ENCODE measurements at regions not wholly inside any gene's neighbourhood (a gene's known extent, or its start where the extent isn't known, plus 50 kb on each side); places are given as distances from the start of the nearest gene placed in this dataset.

- no peak overlapping the region for H3K9ac ChIP-seq (ENCODE audit: low read length)
- no peaks in the 10 kb centered on the region for H3K36me3 ChIP-seq (ENCODE audit: insufficient read depth, low read length)
- H3K9me3 ChIP-seq (ENCODE audit: low read length) = no peaks in the 10 kb centered on the region
- no peak overlapping the region for H3K4me3 ChIP-seq (ENCODE audit: low read depth in 1 of 2, low read length in 2 of 2)
- no peak overlapping the region for H3K27ac ChIP-seq (ENCODE audit: low read depth, low read length)
- H3K27me3 ChIP-seq (ENCODE audit: control insufficient read depth in 1 of 2, insufficient read depth in 2 of 2, low read length in 2 of 2) = no peaks in the 10 kb centered on the region
- H3K4me1 ChIP-seq (ENCODE audit: insufficient read depth, low read length) = no peaks in the 10 kb centered on the region
Observed at GRCh38 chr15:69624816-69625215, 172.2 kb downstream of the RPLP1 start.

DNA sequence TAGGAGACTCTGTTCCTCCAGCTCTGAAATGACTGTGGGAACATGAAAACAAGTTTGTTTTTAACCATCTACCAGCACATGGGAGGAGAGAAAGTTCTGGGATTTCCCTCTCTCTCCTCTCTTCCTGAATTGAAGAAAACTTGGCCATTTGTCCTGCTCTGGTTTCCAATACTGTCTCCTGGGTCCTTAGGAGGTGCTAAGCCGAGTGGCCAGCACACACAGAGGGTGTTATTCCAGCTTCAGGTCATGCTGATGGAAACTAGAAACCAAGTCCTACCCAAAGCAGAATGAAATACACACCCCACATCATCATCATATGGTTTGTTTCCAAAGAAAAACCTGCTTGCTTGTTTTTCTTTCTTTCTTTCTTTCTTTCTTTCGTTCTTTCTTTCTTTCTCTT lies 172.7 kb downstream of the RPLP1 start:
- Histone ChIP-seq H3K9ac (ENCODE audit: low read length) (no peak overlapping the region), H3K4me3 (ENCODE audit: low read depth in 1 of 2, low read length in 2 of 2) (no peak overlapping the region), H3K27me3 (ENCODE audit: control insufficient read depth in 1 of 2, insufficient read depth in 2 of 2, low read length in 2 of 2) (no peaks in the 10 kb centered on the region), H3K36me3 (ENCODE audit: insufficient read depth, low read length) (no peaks in the 10 kb centered on the region), H3K27ac (ENCODE audit: low read depth, low read length) (no peak overlapping the region), H3K4me1 (ENCODE audit: insufficient read depth, low read length) (no peaks in the 10 kb centered on the region), H3K9me3 (ENCODE audit: low read length) (no peaks in the 10 kb centered on the region)

- Histone ChIP-seq H3K4me1 (ENCODE audit: insufficient read depth, low read length) (no peaks in the 10 kb centered on the region), H3K4me3 (ENCODE audit: low read depth in 1 of 2, low read length in 2 of 2) (no peak overlapping the region), H3K9ac (ENCODE audit: low read length) (no peak overlapping the region), H3K36me3 (ENCODE audit: insufficient read depth, low read length) (no peaks in the 10 kb centered on the region), H3K27me3 (ENCODE audit: control insufficient read depth in 1 of 2, insufficient read depth in 2 of 2, low read length in 2 of 2) (no peaks in the 10 kb centered on the region), H3K9me3 (ENCODE audit: low read length) (no peaks in the 10 kb centered on the region), H3K27ac (ENCODE audit: low read depth, low read length) (no peak overlapping the region)
Observed at GRCh38 chr15:69626095-69627066, 173.8 kb downstream of the RPLP1 start.

- no peaks in the 10 kb centered on the region for H3K27me3 ChIP-seq (ENCODE audit: control insufficient read depth in 1 of 2, insufficient read depth in 2 of 2, low read length in 2 of 2)
- H3K9ac ChIP-seq (ENCODE audit: low read length) = no peak overlapping the region
- no peak overlapping the region for H3K4me3 ChIP-seq (ENCODE audit: low read depth in 1 of 2, low read length in 2 of 2)
- H3K4me1 ChIP-seq (ENCODE audit: insufficient read depth, low read length) = no peaks in the 10 kb centered on the region
- no peaks in the 10 kb centered on the region for H3K36me3 ChIP-seq (ENCODE audit: insufficient read depth, low read length)
- H3K9me3 ChIP-seq (ENCODE audit: low read length) = no peaks in the 10 kb centered on the region
- no peak overlapping the region for H3K27ac ChIP-seq (ENCODE audit: low read depth, low read length)
Observed at GRCh38 chr15:69627548-69628158, 175.0 kb downstream of the RPLP1 start.

GRCh38 chr15:69628256-69629093 lies 175.9 kb downstream of the RPLP1 start:
- no peak overlapping the region for H3K9ac ChIP-seq (ENCODE audit: low read length)
- no peaks in the 10 kb centered on the region for H3K9me3 ChIP-seq (ENCODE audit: low read length)
- no peak overlapping the region for H3K4me3 ChIP-seq (ENCODE audit: low read depth in 1 of 2, low read length in 2 of 2)
- H3K27me3 ChIP-seq (ENCODE audit: control insufficient read depth in 1 of 2, insufficient read depth in 2 of 2, low read length in 2 of 2) = no peaks in the 10 kb centered on the region
- H3K36me3 ChIP-seq (ENCODE audit: insufficient read depth, low read length) = no peaks in the 10 kb centered on the region
- H3K4me1 ChIP-seq (ENCODE audit: insufficient read depth, low read length) = no peaks in the 10 kb centered on the region
- H3K27ac ChIP-seq (ENCODE audit: low read depth, low read length) = no peak overlapping the region

- Histone ChIP-seq H3K4me3 (ENCODE audit: low read depth in 1 of 2, low read length in 2 of 2) (no peak overlapping the region), H3K27ac (ENCODE audit: low read depth, low read length) (no peak overlapping the region), H3K9ac (ENCODE audit: low read length) (no peak overlapping the region), H3K36me3 (ENCODE audit: insufficient read depth, low read length) (no peaks in the 10 kb centered on the region), H3K4me1 (ENCODE audit: insufficient read depth, low read length) (no peaks in the 10 kb centered on the region), H3K27me3 (ENCODE audit: control insufficient read depth in 1 of 2, insufficient read depth in 2 of 2, low read length in 2 of 2) (no peaks in the 10 kb centered on the region), H3K9me3 (ENCODE audit: low read length) (no peaks in the 10 kb centered on the region)
Observed at GRCh38 chr15:69629631-69630161, 177.1 kb downstream of the RPLP1 start.

- H3K4me1 ChIP-seq (ENCODE audit: insufficient read depth, low read length) = no peaks in the 10 kb centered on the region
- no peak overlapping the region for H3K4me3 ChIP-seq (ENCODE audit: low read depth in 1 of 2, low read length in 2 of 2)
- H3K36me3 ChIP-seq (ENCODE audit: insufficient read depth, low read length) = no peaks in the 10 kb centered on the region
- H3K9me3 ChIP-seq (ENCODE audit: low read length) = no peaks in the 10 kb centered on the region
- H3K27me3 ChIP-seq (ENCODE audit: control insufficient read depth in 1 of 2, insufficient read depth in 2 of 2, low read length in 2 of 2) = no peaks in the 10 kb centered on the region
- H3K27ac ChIP-seq (ENCODE audit: low read depth, low read length) = no peak overlapping the region
- no peak overlapping the region for H3K9ac ChIP-seq (ENCODE audit: low read length)
Observed at GRCh38 chr15:69631005-69631404, 178.4 kb downstream of the RPLP1 start.

GRCh38 chr15:69631978-69632377 lies 179.4 kb downstream of the RPLP1 start:
- no peaks in the 10 kb centered on the region for H3K4me1 ChIP-seq (ENCODE audit: insufficient read depth, low read length)
- no peak overlapping the region for H3K4me3 ChIP-seq (ENCODE audit: low read depth in 1 of 2, low read length in 2 of 2)
- no peak overlapping the region for H3K27ac ChIP-seq (ENCODE audit: low read depth, low read length)
- no peaks in the 10 kb centered on the region for H3K36me3 ChIP-seq (ENCODE audit: insufficient read depth, low read length)
- no peak overlapping the region for H3K9ac ChIP-seq (ENCODE audit: low read length)
- no peaks in the 10 kb centered on the region for H3K9me3 ChIP-seq (ENCODE audit: low read length)
- no peaks in the 10 kb centered on the region for H3K27me3 ChIP-seq (ENCODE audit: control insufficient read depth in 1 of 2, insufficient read depth in 2 of 2, low read length in 2 of 2)

GRCh38 chr15:69634860-69635259 lies 182.2 kb downstream of the RPLP1 start:
- no peaks in the 10 kb centered on the region for H3K4me1 ChIP-seq (ENCODE audit: insufficient read depth, low read length)
- H3K27ac ChIP-seq (ENCODE audit: low read depth, low read length) = no peak overlapping the region
- no peaks in the 10 kb centered on the region for H3K27me3 ChIP-seq (ENCODE audit: control insufficient read depth in 1 of 2, insufficient read depth in 2 of 2, low read length in 2 of 2)
- no peak overlapping the region for H3K4me3 ChIP-seq (ENCODE audit: low read depth in 1 of 2, low read length in 2 of 2)
- no peak overlapping the region for H3K9ac ChIP-seq (ENCODE audit: low read length)
- H3K9me3 ChIP-seq (ENCODE audit: low read length) = no peaks in the 10 kb centered on the region
- H3K36me3 ChIP-seq (ENCODE audit: insufficient read depth, low read length) = no peaks in the 10 kb centered on the region

DNA sequence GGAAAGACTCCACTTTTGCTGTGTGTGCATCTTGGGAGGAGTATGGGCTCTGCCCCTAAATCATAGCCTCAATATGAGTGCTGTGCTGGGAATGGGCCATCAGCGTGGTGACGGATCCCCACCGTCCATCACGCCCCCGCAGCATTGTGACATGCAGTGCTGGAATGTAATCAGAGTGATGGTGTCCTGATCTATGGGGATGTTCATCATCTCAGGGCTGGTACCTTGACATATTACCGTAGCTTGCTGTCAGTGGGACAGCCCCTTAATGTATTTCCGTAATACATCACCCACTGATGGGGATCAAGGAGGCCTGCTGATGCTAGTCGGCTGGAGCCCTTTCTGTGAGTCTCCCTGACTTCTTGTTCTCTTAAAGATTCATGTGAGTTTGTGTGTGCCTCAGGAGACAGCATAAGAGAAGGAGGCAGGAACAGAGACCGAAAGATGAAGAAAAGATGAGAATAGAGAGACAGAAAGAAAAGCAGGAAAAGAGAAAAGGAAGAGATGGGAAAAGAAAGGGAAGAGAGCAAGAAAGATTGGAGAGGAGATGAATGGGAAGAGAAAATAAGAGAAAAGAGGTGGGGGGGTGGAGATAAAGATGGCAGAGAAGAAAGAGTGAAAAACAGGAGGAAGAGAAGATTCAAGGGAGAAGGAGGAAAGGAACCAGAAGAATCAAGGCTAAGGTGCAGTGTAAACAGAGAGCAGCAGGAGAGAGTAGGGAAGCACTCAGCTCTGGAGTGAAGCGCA lies 183.7 kb downstream of the RPLP1 start:
- Histone ChIP-seq H3K27ac (ENCODE audit: low read depth, low read length) (no peak overlapping the region), H3K36me3 (ENCODE audit: insufficient read depth, low read length) (no peaks in the 10 kb centered on the region), H3K9me3 (ENCODE audit: low read length) (no peaks in the 10 kb centered on the region), H3K27me3 (ENCODE audit: control insufficient read depth in 1 of 2, insufficient read depth in 2 of 2, low read length in 2 of 2) (no peaks in the 10 kb centered on the region), H3K4me3 (ENCODE audit: low read depth in 1 of 2, low read length in 2 of 2) (no peak overlapping the region), H3K4me1 (ENCODE audit: insufficient read depth, low read length) (no peaks in the 10 kb centered on the region), H3K9ac (ENCODE audit: low read length) (no peak overlapping the region)

All from muscle layer of colon (tissue), 2 donors.